MCF 10A (cell line): ENCODE measurements at regions not wholly inside any gene's neighbourhood (a gene's known extent, or its start where the extent isn't known, plus 50 kb on each side); places are given as distances from the start of the nearest gene placed in this dataset.
"Not testable (repeated sequence)": the region's sequence is repeated elsewhere in the genome, so short reads cannot be mapped to it uniquely, and the experiment has no call there.

Source experiments
- BruUV-seq: library from RNA; stranded (reverse); fragments of 400-500 nt; replicated peaks from 2 replicates; lab custom pipeline; 2021; lab: Mats Ljungman, UMichigan
- CTCF ChIA-PET: fragments of 300-600 bp; sonication (Branson Sonifier 250); formaldehyde crosslinking; extraction: SDS; loops from one replicate; lab custom pipeline; 2021; ENCODE audit warnings: antibody characterized with exemption, inconsistent platforms; lab: Yijun Ruan, JAX
- POLR2A ChIA-PET: fragments of 300-600, 350-650 bp; sonication (Branson Sonifier 250); formaldehyde crosslinking; extraction: SDS; loops from one replicate; lab custom pipeline; 2020; ENCODE audit warnings: antibody characterized with exemption, inconsistent platforms; lab: Yijun Ruan, JAX
- DNase-seq: peaks from one replicate; pipeline ENCODE4 v3.0.0-alpha.2; 2018; ENCODE audit not compliant: unreplicated experiment
- H3K27ac Mint-ChIP-seq: one replicate; pipeline ENCODE4 v1.8.0; 2022; ENCODE audit warnings: mild to moderate bottlenecking, low read depth, mixed read lengths; ENCODE audit not compliant: unreplicated experiment
- H3K27me3 Mint-ChIP-seq: one replicate; pipeline ENCODE4 v1.8.0; 2022; ENCODE audit warnings: mixed read lengths; ENCODE audit not compliant: insufficient read depth, unreplicated experiment
- H3K36me3 Mint-ChIP-seq: one replicate; pipeline ENCODE4 v1.8.0; 2022; ENCODE audit warnings: mild to moderate bottlenecking, moderate library complexity, mixed read lengths; ENCODE audit not compliant: insufficient read depth, unreplicated experiment
- H3K4me1 Mint-ChIP-seq: one replicate; pipeline ENCODE4 v1.8.0; 2022; ENCODE audit warnings: mixed read lengths; ENCODE audit not compliant: insufficient read depth, unreplicated experiment
- H3K4me3 Mint-ChIP-seq: one replicate; pipeline ENCODE4 v1.8.0; 2022; ENCODE audit warnings: mild to moderate bottlenecking, moderate library complexity, mixed read lengths; ENCODE audit not compliant: unreplicated experiment
- H3K9me3 Mint-ChIP-seq: one replicate; pipeline ENCODE4 v1.8.0; 2022; ENCODE audit warnings: mixed read lengths; ENCODE audit not compliant: unreplicated experiment
- intact Hi-C: fragments of 100-400 bp; cut with micrococcal nuclease; formaldehyde crosslinking; loops from 2 replicates; pipeline ENCODE4 v1.14.1; 2022
- TF ChIP-seq, protein P1 (sequence below): fragments of 200-600 bp; IDR thresholded peaks from one replicate; pipeline ENCODE4 v1.8.0; 2022; ENCODE audit warnings: antibody characterized with exemption, mild to moderate bottlenecking; ENCODE audit not compliant: unreplicated experiment

GRCh38 chr3:153809097-153809496 lies 312.1 kb upstream of the ARHGEF26 start:
- TF ChIP-seq, protein P1, sequence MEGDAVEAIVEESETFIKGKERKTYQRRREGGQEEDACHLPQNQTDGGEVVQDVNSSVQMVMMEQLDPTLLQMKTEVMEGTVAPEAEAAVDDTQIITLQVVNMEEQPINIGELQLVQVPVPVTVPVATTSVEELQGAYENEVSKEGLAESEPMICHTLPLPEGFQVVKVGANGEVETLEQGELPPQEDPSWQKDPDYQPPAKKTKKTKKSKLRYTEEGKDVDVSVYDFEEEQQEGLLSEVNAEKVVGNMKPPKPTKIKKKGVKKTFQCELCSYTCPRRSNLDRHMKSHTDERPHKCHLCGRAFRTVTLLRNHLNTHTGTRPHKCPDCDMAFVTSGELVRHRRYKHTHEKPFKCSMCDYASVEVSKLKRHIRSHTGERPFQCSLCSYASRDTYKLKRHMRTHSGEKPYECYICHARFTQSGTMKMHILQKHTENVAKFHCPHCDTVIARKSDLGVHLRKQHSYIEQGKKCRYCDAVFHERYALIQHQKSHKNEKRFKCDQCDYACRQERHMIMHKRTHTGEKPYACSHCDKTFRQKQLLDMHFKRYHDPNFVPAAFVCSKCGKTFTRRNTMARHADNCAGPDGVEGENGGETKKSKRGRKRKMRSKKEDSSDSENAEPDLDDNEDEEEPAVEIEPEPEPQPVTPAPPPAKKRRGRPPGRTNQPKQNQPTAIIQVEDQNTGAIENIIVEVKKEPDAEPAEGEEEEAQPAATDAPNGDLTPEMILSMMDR: no peak
- intact Hi-C loops: no loop called here

GRCh38 chr3:153818338-153818737 lies 302.9 kb upstream of the ARHGEF26 start:
- Mint-ChIP-seq H3K9me3 (no peaks in the 10 kb centered on the region), H3K36me3 (no peaks in the 10 kb centered on the region), H3K4me3 (no peak overlapping the region), H3K4me1 (no peaks in the 10 kb centered on the region), H3K27ac (no peak overlapping the region), H3K27me3 (no peaks in the 10 kb centered on the region)
- TF ChIP-seq, protein P1: no peak
- intact Hi-C loops: no loop called here
- BruUV-seq: no TSS peak
- ChIA-PET POLR2A (no interaction called here), CTCF (no interaction called here)
- DNase-seq: no peak

More at GRCh38 chr3:153809097-153809496, 312.1 kb upstream of the ARHGEF26 start:
- ChIA-PET POLR2A (no interaction called here), CTCF (no interaction called here)
- Mint-ChIP-seq H3K4me1 (no peaks in the 10 kb centered on the region), H3K27me3 (no peaks in the 10 kb centered on the region), H3K36me3 (no peaks in the 10 kb centered on the region), H3K9me3 (no peaks in the 10 kb centered on the region), H3K27ac (no peak overlapping the region), H3K4me3 (no peak overlapping the region)
- no peak for DNase-seq
- no TSS peak for BruUV-seq

GRCh38 chr3:153820035-153820434 lies 301.2 kb upstream of the ARHGEF26 start:
- ChIA-PET POLR2A (no interaction called here), CTCF (interaction anchor here (0.7 kb wide), 2 partner anchors 538 to 545 kb away, joined by 3 to 4 read pairs; no protein-coding TSS in a partner anchor)
- Mint-ChIP-seq H3K4me3 (no peak overlapping the region), H3K27ac (no peak overlapping the region), H3K4me1 (no peaks in the 10 kb centered on the region), H3K9me3 (no peaks in the 10 kb centered on the region), H3K36me3 (no peaks in the 10 kb centered on the region), H3K27me3 (no peaks in the 10 kb centered on the region)
- intact Hi-C loops: no loop called here
- no TSS peak for BruUV-seq
- DNase-seq: no peak
- TF ChIP-seq, protein P1: no peak

- H3K36me3 Mint-ChIP-seq, POLR2A ChIA-PET, H3K27me3 Mint-ChIP-seq, CTCF ChIA-PET, intact Hi-C loops, H3K4me3 Mint-ChIP-seq, DNase-seq, BruUV-seq: not testable (repeated sequence)
- peak overlapping the region; percentile 16 for H3K27ac Mint-ChIP-seq
- peaks cover 21% of the 10 kb centered on the region for H3K9me3 Mint-ChIP-seq
- H3K4me1 Mint-ChIP-seq: peaks cover 27% of the 10 kb centered on the region
Measured at GRCh38 chr3:153828346-153828745, 292.8 kb upstream of the ARHGEF26 start.
